CD4-positive, alpha-beta T cell (primary cell): ENCODE measurements at regions not wholly inside any gene's neighbourhood (a gene's known extent, or its start where the extent isn't known, plus 50 kb on each side); places are given as distances from the start of the nearest gene placed in this dataset.

ENCODE experiments used
- ATAC-seq: fragments of 200-7000 bp; cut with Tn5 transposase; one replicate; pipeline ENCODE4 v1.10.0; 2022; ENCODE audit warnings: mild to moderate bottlenecking; ENCODE audit not compliant: poor library complexity
- CTCF ChIA-PET: fragments of 350-600 bp; sonication (Branson Sonifier 250); formaldehyde crosslinking; loops from one replicate; lab custom pipeline; 2021; ENCODE audit warnings: antibody characterized with exemption, inconsistent platforms; lab: Charles Lee
- POLR2A ChIA-PET: fragments of 350-600 bp; sonication (Branson Sonifier 250); formaldehyde crosslinking; loops from one replicate; lab custom pipeline; 2021; ENCODE audit warnings: antibody characterized with exemption, inconsistent platforms; lab: Charles Lee
- DNase-seq, 14 experiments: peaks; one replicate each; pipeline ENCODE4 v3.0.0-alpha.2; 2013 to 2020; ENCODE audit warnings: mixed read lengths in 2 of 14
- H3K27ac ChIP-seq, 2 donors: one replicate each; pipeline versions ENCODE4 v1.5.1 to v1.7.0; 2013; ENCODE audit warnings: low read length in 2 of 2, low read depth in 1 of 2, mild to moderate bottlenecking in 1 of 2
- H3K27me3 ChIP-seq, 2 experiments: 1 replicate in 1 of 2; 2 replicates in 1 of 2; pipeline versions ENCODE4 v1.6.1 to v1.7.0; 2013; ENCODE audit warnings: low read length in 2 of 2, control low read depth in 1 of 2, mild to moderate bottlenecking in 1 of 2, moderate library complexity in 1 of 2; ENCODE audit not compliant: insufficient read depth in 2 of 2, control insufficient read depth in 1 of 2
- H3K36me3 ChIP-seq: one replicate; pipeline ENCODE4 v1.6.1; 2013; ENCODE audit warnings: low read length, control low read depth; ENCODE audit not compliant: insufficient read depth
- H3K4me1 ChIP-seq: one replicate; pipeline ENCODE4 v1.6.1; 2013; ENCODE audit warnings: low read length, control low read depth; ENCODE audit not compliant: insufficient read depth
- H3K4me3 ChIP-seq: one replicate; pipeline ENCODE4 v1.5.1; 2013; ENCODE audit warnings: mild to moderate bottlenecking, low read length, moderate library complexity
- H3K9me3 ChIP-seq, 2 experiments: 1 replicate in 1 of 2; 2 replicates in 1 of 2; pipeline versions ENCODE4 v1.6.1 to v1.7.0; 2013; ENCODE audit warnings: low read length in 2 of 2, mild to moderate bottlenecking in 2 of 2, control low read depth in 1 of 2, moderate library complexity in 1 of 2; ENCODE audit not compliant: control insufficient read depth in 1 of 2, insufficient read depth in 1 of 2
- H3K27ac Mint-ChIP-seq: one replicate; pipeline ENCODE4 v1.8.0; 2020; ENCODE audit warnings: mixed read lengths
- H3K27me3 Mint-ChIP-seq: one replicate; pipeline ENCODE4 v1.8.0; 2021; ENCODE audit warnings: mixed read lengths
- H3K36me3 Mint-ChIP-seq: one replicate; pipeline ENCODE4 v1.8.0; 2021; ENCODE audit warnings: low read depth, mixed read lengths
- H3K4me1 Mint-ChIP-seq: one replicate; pipeline ENCODE4 v1.8.0; 2021; ENCODE audit warnings: low read depth, mixed read lengths
- H3K4me3 Mint-ChIP-seq: one replicate; pipeline ENCODE4 v1.8.0; 2020; ENCODE audit warnings: mild to moderate bottlenecking, mixed read lengths
- H3K9me3 Mint-ChIP-seq: one replicate; pipeline ENCODE4 v1.8.0; 2020; ENCODE audit warnings: mixed read lengths
- intact Hi-C, 2 experiments: fragments of 100-400 bp; cut with DNase I in 1 of 2; cut with micrococcal nuclease in 1 of 2; formaldehyde crosslinking; loops; one replicate each; pipeline versions ENCODE4 v1.15.1 to v1.9.0; 2023 to 2025; cut with DNase I, micrococcal nuclease
- TF ChIP-seq, protein P1 (sequence below): fragments of 200-600 bp; IDR thresholded peaks from one replicate; pipeline ENCODE4 v1.8.0; 2022; ENCODE audit warnings: antibody characterized with exemption, mild to moderate bottlenecking

DNA sequence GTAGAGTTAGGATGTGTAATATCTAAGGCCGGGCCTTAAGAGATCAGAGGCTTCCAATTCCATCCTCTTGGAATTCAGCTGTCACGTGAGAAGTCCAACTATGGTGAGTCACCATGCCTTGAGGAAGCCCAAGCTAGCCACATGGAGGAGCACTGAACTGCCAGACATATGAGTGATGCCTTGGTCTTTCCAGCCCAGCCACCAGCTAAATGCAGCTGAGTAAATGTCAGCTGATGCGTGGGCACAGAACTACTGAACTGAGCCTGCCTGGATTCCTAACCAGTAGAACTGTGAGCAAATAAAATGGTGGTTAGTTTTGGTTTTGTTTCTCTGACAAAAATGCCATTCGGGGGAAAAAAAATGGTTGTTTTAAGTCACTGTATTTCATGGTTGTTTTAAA lies 153.7 kb upstream of the SERTAD2 start:
- no peaks in the 10 kb centered on the region for H3K36me3 Mint-ChIP-seq
- Histone ChIP-seq H3K36me3 (no peaks in the 10 kb centered on the region), H3K9me3 (peaks cover 0 to 3% of the 10 kb centered on the region in 2 experiments), H3K4me1 (peaks cover 3% of the 10 kb centered on the region), H3K4me3 (no peak overlapping the region), H3K27me3 (no peaks in the 10 kb centered on the region), H3K27ac (no peak overlapping the region)
- intact Hi-C loops = no loop called here
- POLR2A ChIA-PET = interaction anchor here (1.4 kb wide), 1 partner anchor 13 kb away, joined by 3 read pairs; no protein-coding TSS in a partner anchor
- TF ChIP-seq, protein P1, sequence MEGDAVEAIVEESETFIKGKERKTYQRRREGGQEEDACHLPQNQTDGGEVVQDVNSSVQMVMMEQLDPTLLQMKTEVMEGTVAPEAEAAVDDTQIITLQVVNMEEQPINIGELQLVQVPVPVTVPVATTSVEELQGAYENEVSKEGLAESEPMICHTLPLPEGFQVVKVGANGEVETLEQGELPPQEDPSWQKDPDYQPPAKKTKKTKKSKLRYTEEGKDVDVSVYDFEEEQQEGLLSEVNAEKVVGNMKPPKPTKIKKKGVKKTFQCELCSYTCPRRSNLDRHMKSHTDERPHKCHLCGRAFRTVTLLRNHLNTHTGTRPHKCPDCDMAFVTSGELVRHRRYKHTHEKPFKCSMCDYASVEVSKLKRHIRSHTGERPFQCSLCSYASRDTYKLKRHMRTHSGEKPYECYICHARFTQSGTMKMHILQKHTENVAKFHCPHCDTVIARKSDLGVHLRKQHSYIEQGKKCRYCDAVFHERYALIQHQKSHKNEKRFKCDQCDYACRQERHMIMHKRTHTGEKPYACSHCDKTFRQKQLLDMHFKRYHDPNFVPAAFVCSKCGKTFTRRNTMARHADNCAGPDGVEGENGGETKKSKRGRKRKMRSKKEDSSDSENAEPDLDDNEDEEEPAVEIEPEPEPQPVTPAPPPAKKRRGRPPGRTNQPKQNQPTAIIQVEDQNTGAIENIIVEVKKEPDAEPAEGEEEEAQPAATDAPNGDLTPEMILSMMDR = no peak
- no peak overlapping the region for H3K27ac Mint-ChIP-seq
- no peaks in the 10 kb centered on the region for H3K27me3 Mint-ChIP-seq
- no peak for ATAC-seq
- CTCF ChIA-PET = no interaction called here
- no peaks in the 10 kb centered on the region for H3K9me3 Mint-ChIP-seq
- peak in 2 of 14 experiments; percentile 42 to 62 for DNase-seq
- H3K4me3 Mint-ChIP-seq = no peak overlapping the region
- H3K4me1 Mint-ChIP-seq = peaks cover 8% of the 10 kb centered on the region

DNA sequence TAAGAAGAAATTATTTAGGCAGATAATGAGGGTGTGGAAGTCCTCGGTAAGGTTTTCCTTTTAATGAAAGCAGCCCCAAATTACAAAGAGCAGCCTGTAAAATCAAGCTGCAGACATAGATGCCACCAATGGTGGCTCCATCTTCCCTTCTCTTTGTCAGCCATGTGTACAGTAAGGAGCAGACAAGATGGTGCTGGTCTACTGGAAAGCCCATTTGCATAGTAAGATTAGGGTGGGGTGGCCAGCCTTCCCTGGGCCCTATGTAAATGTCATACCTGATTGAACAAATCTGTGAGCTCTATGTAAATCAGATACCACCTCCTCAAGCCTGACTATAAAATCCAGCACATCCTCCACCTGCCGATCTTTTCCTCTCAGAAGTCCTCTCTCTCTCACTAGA lies 154.4 kb upstream of the SERTAD2 start:
- CTCF ChIA-PET = no interaction called here
- Mint-ChIP-seq H3K27me3 (no peaks in the 10 kb centered on the region), H3K27ac (no peak overlapping the region), H3K9me3 (no peaks in the 10 kb centered on the region), H3K4me1 (peaks cover 9% of the 10 kb centered on the region), H3K36me3 (no peaks in the 10 kb centered on the region), H3K4me3 (no peak overlapping the region)
- POLR2A ChIA-PET = interaction anchor here (1.4 kb wide), 1 partner anchor 12 kb away, joined by 3 read pairs; no protein-coding TSS in a partner anchor
- ATAC-seq (no peak), DNase-seq (no peak)
- H3K36me3 ChIP-seq = no peaks in the 10 kb centered on the region
- TF ChIP-seq, protein P1 = no peak
- intact Hi-C loops = no loop called here
- H3K9me3 ChIP-seq = peaks cover 0 to 3% of the 10 kb centered on the region in 2 experiments
- no peak overlapping the region for H3K4me3 ChIP-seq
- no peaks in the 10 kb centered on the region for H3K27me3 ChIP-seq
- peaks cover 3% of the 10 kb centered on the region for H3K4me1 ChIP-seq
- no peak overlapping the region for H3K27ac ChIP-seq

DNA sequence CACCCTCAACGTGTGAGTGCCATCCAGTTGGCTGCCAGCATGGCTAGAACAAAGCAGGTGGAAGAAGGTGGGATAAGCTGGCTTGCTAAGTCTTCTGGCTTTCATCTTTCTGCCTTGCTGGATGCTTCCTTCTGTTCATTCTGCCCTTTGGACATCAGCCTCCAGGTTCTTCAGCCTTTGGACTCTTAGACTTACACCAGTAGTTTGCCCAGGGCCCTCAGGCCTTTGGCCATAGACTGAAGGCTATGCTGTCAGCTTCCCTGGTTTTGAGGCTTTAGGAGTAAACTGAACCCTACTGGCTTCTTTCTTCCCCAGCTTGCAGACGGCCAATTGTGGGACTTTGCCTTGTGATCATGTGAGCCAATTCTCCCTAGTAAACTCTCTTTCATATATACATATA lies 155.0 kb upstream of the SERTAD2 start:
- Mint-ChIP-seq H3K27me3 (no peaks in the 10 kb centered on the region), H3K27ac (no peak overlapping the region), H3K4me1 (peaks cover 9% of the 10 kb centered on the region), H3K9me3 (no peaks in the 10 kb centered on the region), H3K36me3 (no peaks in the 10 kb centered on the region), H3K4me3 (no peak overlapping the region)
- ATAC-seq = no peak
- ChIA-PET POLR2A (no interaction called here), CTCF (no interaction called here)
- H3K9me3 ChIP-seq = peaks cover 0 to 3% of the 10 kb centered on the region in 2 experiments
- H3K4me3 ChIP-seq = no peak overlapping the region
- intact Hi-C loops = no loop called here
- TF ChIP-seq, protein P1 = no peak
- no peak overlapping the region for H3K27ac ChIP-seq
- H3K27me3 ChIP-seq = no peaks in the 10 kb centered on the region
- H3K4me1 ChIP-seq = peaks cover 3% of the 10 kb centered on the region
- H3K36me3 ChIP-seq = no peaks in the 10 kb centered on the region
- no peak for DNase-seq
